B cell (primary cell): ENCODE measurements at regions not wholly inside any gene's neighbourhood (a gene's known extent, or its start where the extent isn't known, plus 50 kb on each side); places are given as distances from the start of the nearest gene placed in this dataset.

ENCODE experiments used
- ATAC-seq: fragments of 200-7000 bp; cut with Tn5 transposase; one replicate; pipeline ENCODE4 v1.10.0; 2021; ENCODE audit warnings: low read depth, mild to moderate bottlenecking, moderate number of reproducible peaks, moderate library complexity
- CTCF ChIA-PET: fragments of 350-600 bp; sonication (Branson Sonifier 250); formaldehyde crosslinking; loops from one replicate; lab custom pipeline; 2021; ENCODE audit warnings: antibody characterized with exemption, inconsistent platforms; lab: Charles Lee
- POLR2A ChIA-PET: fragments of 350-600 bp; sonication (Branson Sonifier 250); formaldehyde crosslinking; loops from one replicate; lab custom pipeline; 2021; ENCODE audit warnings: antibody characterized with exemption; lab: Charles Lee
- DNase-seq: peaks from one replicate; pipeline ENCODE4 v3.0.0; 2013
- H2AFZ ChIP-seq: 2 replicates; pipeline ENCODE4 v1.6.1; 2012; ENCODE audit warnings: mild to moderate bottlenecking, low read depth, low read length; ENCODE audit not compliant: insufficient read depth, poor library complexity, severe bottlenecking
- H3K27ac ChIP-seq, 2 donors: 1 replicate in 1 of 2; 2 replicates in 1 of 2; pipeline ENCODE4 v1.5.1; 2012 to 2013; ENCODE audit warnings: low read length in 2 of 2, mild to moderate bottlenecking in 2 of 2, moderate library complexity in 1 of 2
- H3K27me3 ChIP-seq, 4 experiments: fragments of 200-600 bp in 1 of 4; sonication (generic) in 1 of 4; replicated peaks in 1 of 4; 1 replicate in 2 of 4; 2 replicates in 2 of 4; pipeline versions ENCODE4 v1.6.1 to v1.7.0; 2013 to 2016; ENCODE audit warnings: low read length in 3 of 4, mild to moderate bottlenecking in 2 of 4, mixed read lengths in 1 of 4, moderate library complexity in 1 of 4; ENCODE audit not compliant: insufficient read depth in 4 of 4, control insufficient read depth in 3 of 4; ENCODE audit errors: control extremely low read depth in 1 of 4
- H3K36me3 ChIP-seq, 2 experiments: replicated peaks in 1 of 2; 1 replicate in 1 of 2; 2 replicates in 1 of 2; pipeline versions ENCODE4 v1.6.1 to v1.7.1; 2013; ENCODE audit warnings: low read length in 1 of 2; ENCODE audit not compliant: insufficient read depth in 2 of 2, control insufficient read depth in 1 of 2; ENCODE audit errors: control extremely low read depth in 1 of 2, extremely low read depth in 1 of 2
- H3K4me1 ChIP-seq, 2 donors: fragments of 200-600 bp in 1 of 2; sonication (generic) in 1 of 2; 1 replicate in 1 of 2; 2 replicates in 1 of 2; pipeline versions ENCODE4 v1.5.1 to v1.6.1; 2013 to 2017; ENCODE audit warnings: low read length in 2 of 2; ENCODE audit not compliant: control insufficient read depth in 2 of 2, insufficient read depth in 2 of 2
- H3K4me2 ChIP-seq: replicated peaks from 2 replicates; pipeline ENCODE3; 2012; ENCODE audit warnings: mild to moderate bottlenecking, low read depth, low read length; ENCODE audit not compliant: poor library complexity, severe bottlenecking
- H3K4me3 ChIP-seq, 5 experiments: fragments of 200-600 bp in 1 of 5; sonication (generic) in 1 of 5; 1 replicate in 3 of 5; 2 replicates in 2 of 5; pipeline versions ENCODE4 v1.5.1 to v1.7.0; 2011 to 2016; ENCODE audit warnings: low read length in 4 of 5, mild to moderate bottlenecking in 4 of 5, low read depth in 2 of 5, control low read depth in 1 of 5, moderate library complexity in 1 of 5; ENCODE audit not compliant: insufficient read depth in 1 of 5; ENCODE audit errors: control extremely low read depth in 1 of 5, extremely low read depth in 1 of 5
- H3K79me2 ChIP-seq: fragments of 200-600 bp; sonication (generic); one replicate; pipeline ENCODE4 v1.6.0; 2016; ENCODE audit warnings: low read length; ENCODE audit not compliant: control insufficient read depth, insufficient read depth
- H3K9ac ChIP-seq: fragments of 200-600 bp; sonication (generic); 2 replicates; pipeline ENCODE4 v1.6.1; 2017; ENCODE audit warnings: mild to moderate bottlenecking, low read length, moderate library complexity
- H3K9me3 ChIP-seq, 3 donors: one replicate each; pipeline versions ENCODE4 v1.6.1 to v1.7.1; 2013; ENCODE audit warnings: low read length in 2 of 3; ENCODE audit not compliant: control insufficient read depth in 2 of 3, insufficient read depth in 1 of 3; ENCODE audit errors: control extremely low read depth in 1 of 3
- H4K20me1 ChIP-seq: 2 replicates; pipeline ENCODE4 v1.6.0; 2012; ENCODE audit warnings: mild to moderate bottlenecking, low read length; ENCODE audit not compliant: insufficient read depth, control insufficient read depth, poor library complexity, severe bottlenecking
- H3K27ac Mint-ChIP-seq: one replicate; pipeline ENCODE4 v1.8.0; 2021; ENCODE audit warnings: mixed read lengths
- H3K27me3 Mint-ChIP-seq: one replicate; pipeline ENCODE4 v1.8.0; 2021; ENCODE audit warnings: mixed read lengths
- H3K4me1 Mint-ChIP-seq: one replicate; pipeline ENCODE4 v1.8.0; 2021; ENCODE audit warnings: mixed read lengths
- H3K4me3 Mint-ChIP-seq: one replicate; pipeline ENCODE4 v1.8.0; 2021; ENCODE audit warnings: mixed read lengths
- H3K9me3 Mint-ChIP-seq: one replicate; pipeline ENCODE4 v1.8.0; 2022; ENCODE audit warnings: mixed read lengths; ENCODE audit not compliant: insufficient read depth
- CTCF ChIP-seq: fragments of 200-600 bp; IDR thresholded peaks from one replicate; pipeline ENCODE4 v1.8.0; 2022; ENCODE audit warnings: antibody characterized with exemption, mild to moderate bottlenecking
- EZH2 ChIP-seq: IDR thresholded peaks from 2 replicates; pipeline ENCODE4 v1.6.1; 2012; ENCODE audit warnings: borderline replicate concordance, low read depth, mild to moderate bottlenecking, moderate library complexity, low read length; ENCODE audit not compliant: insufficient read depth, poor library complexity, severe bottlenecking
- WGBS: methylation state at CpG from one replicate; pipeline ENCODE4 v1.1.5; 2013; ENCODE audit warnings: missing lambda C conversion rate; ENCODE audit not compliant: insufficient coverage; 5-methylcytosine and 5-hydroxymethylcytosine counted together
- intact Hi-C: fragments of 100-400 bp; cut with micrococcal nuclease; formaldehyde crosslinking; loops from one replicate; pipeline ENCODE4 v1.10.0; 2022

DNA sequence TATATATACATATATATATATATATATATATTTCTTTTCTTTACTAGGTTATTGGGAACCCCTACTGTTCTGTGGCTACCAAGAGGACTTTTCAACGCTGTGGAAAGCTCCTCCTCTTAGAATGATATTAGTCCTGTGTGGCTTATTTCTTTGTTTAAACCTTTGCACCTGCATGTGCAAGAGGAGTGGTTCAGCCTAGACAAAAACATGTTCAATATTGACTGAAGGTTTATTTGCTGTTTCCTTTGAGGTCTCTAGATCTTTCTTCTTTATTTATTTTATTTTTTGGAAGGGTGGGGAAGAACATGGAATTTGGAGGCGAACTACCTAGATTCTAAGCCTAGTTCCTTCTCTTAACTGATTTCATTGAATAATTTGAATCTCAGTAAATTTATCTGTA, 118.1 kb downstream of the GNAT3 start:
- CTCF ChIA-PET: no interaction called here
- Mint-ChIP-seq H3K4me3 (no peak overlapping the region), H3K9me3 (no peaks in the 10 kb centered on the region), H3K27ac (no peak overlapping the region), H3K27me3 (no peaks in the 10 kb centered on the region), H3K4me1 (no peaks in the 10 kb centered on the region)
- no peak overlapping the region for H3K9ac ChIP-seq
- H3K79me2 ChIP-seq: no peaks in the 10 kb centered on the region
- H3K36me3 ChIP-seq: no peaks in the 10 kb centered on the region
- ATAC-seq: no peak
- no peaks in the 10 kb centered on the region for H3K27me3 ChIP-seq
- H4K20me1 ChIP-seq: no peaks in the 10 kb centered on the region
- no peak for TF ChIP-seq EZH2
- no peak for TF ChIP-seq CTCF
- H3K27ac ChIP-seq: no peak overlapping the region
- H3K4me1 ChIP-seq: no peaks in the 10 kb centered on the region
- 71% methylated on average over 1 of the region's 2 CpGs for WGBS
- no peak overlapping the region for H2AFZ ChIP-seq
- no peaks in the 10 kb centered on the region for H3K9me3 ChIP-seq
- no peak for DNase-seq
- intact Hi-C loops: no loop called here
- H3K4me3 ChIP-seq: no peak overlapping the region
- POLR2A ChIA-PET: no interaction called here
- no peak overlapping the region for H3K4me2 ChIP-seq

- Histone ChIP-seq H3K27me3 (no peaks in the 10 kb centered on the region), H3K79me2 (no peaks in the 10 kb centered on the region), H3K27ac (no peak overlapping the region), H3K4me2 (no peak overlapping the region), H3K9me3 (no peaks in the 10 kb centered on the region), H3K4me3 (no peak overlapping the region), H2AFZ (no peak overlapping the region), H3K4me1 (no peaks in the 10 kb centered on the region), H3K36me3 (no peaks in the 10 kb centered on the region), H3K9ac (no peak overlapping the region), H4K20me1 (no peaks in the 10 kb centered on the region)
- intact Hi-C loops: no loop called here
- no peak for DNase-seq
- no peaks in the 10 kb centered on the region for H3K4me1 Mint-ChIP-seq
- no peak for TF ChIP-seq EZH2
- no peak for TF ChIP-seq CTCF
- 96% methylated on average over 2 of the region's 4 CpGs for WGBS
- no peaks in the 10 kb centered on the region for H3K27me3 Mint-ChIP-seq
- no peak overlapping the region for H3K4me3 Mint-ChIP-seq
- ChIA-PET CTCF (interaction anchor here (0.8 kb wide), 1 partner anchor 332 kb away, joined by 4 read pairs; no protein-coding TSS in a partner anchor), POLR2A (no interaction called here)
- H3K27ac Mint-ChIP-seq: no peak overlapping the region
- no peaks in the 10 kb centered on the region for H3K9me3 Mint-ChIP-seq
- ATAC-seq: no peak
Measured at GRCh38 chr7:80392229-80393169, 119.4 kb downstream of the GNAT3 start.
